ENCODE measurements at regions not wholly inside any gene's neighbourhood (a gene's known extent, or its start where the extent isn't known, plus 50 kb on each side); places are given as distances from the start of the nearest gene placed in this dataset.

GRCh38 chr7:123260428-123260960 is 60.7 kb upstream of the SLC13A1 start:
- H3K4me3 ChIP-seq (ENCODE audit: low read length) = no peak overlapping the region
- no peaks in the 10 kb centered on the region for H3K9me3 ChIP-seq (ENCODE audit: control insufficient read depth, low read length)
- no peaks in the 10 kb centered on the region for H3K27me3 ChIP-seq (ENCODE audit: control insufficient read depth, insufficient read depth, low read length, poor library complexity, severe bottlenecking)
- WGBS, 2 experiments (ENCODE audit: insufficient coverage in 1 of 2, insufficient read length in 1 of 2) = 83% methylated on average over 1 of the region's 1 CpG; no CpG with 5 or more reads in 1 of the 2 experiments
- H3K36me3 ChIP-seq (ENCODE audit: control insufficient read depth, insufficient read depth, low read length) = no peaks in the 10 kb centered on the region
- no peaks in the 10 kb centered on the region for H3K27me3 Mint-ChIP-seq (ENCODE audit: insufficient read depth)
- peaks cover 8% of the 10 kb centered on the region for H3K9me3 Mint-ChIP-seq
- H3K27ac ChIP-seq (ENCODE audit: low read depth, low read length) = no peak overlapping the region
- H3K36me3 Mint-ChIP-seq (ENCODE audit: low read depth) = no peaks in the 10 kb centered on the region
- DNase-seq = no peak
- no peak overlapping the region for H3K4me3 Mint-ChIP-seq
- H3K4me1 ChIP-seq (ENCODE audit: control insufficient read depth, insufficient read depth, low read length) = no peaks in the 10 kb centered on the region
- H3K9ac ChIP-seq (ENCODE audit: extremely low read depth, low read length, poor library complexity, severe bottlenecking) = no peak overlapping the region
- peaks cover 6% of the 10 kb centered on the region for H3K4me1 Mint-ChIP-seq
- H3K27ac Mint-ChIP-seq = peak overlapping the region; percentile 42
- TF ChIP-seq CTCF (conservative IDR thresholded peaks at IDR 0.05) = no peak

GRCh38 chr7:123259759-123260158 is 60.0 kb upstream of the SLC13A1 start:
- H3K4me3 Mint-ChIP-seq = no peak overlapping the region
- H3K27me3 ChIP-seq (ENCODE audit: control insufficient read depth, insufficient read depth, low read length, poor library complexity, severe bottlenecking) = no peaks in the 10 kb centered on the region
- H3K9ac ChIP-seq (ENCODE audit: extremely low read depth, low read length, poor library complexity, severe bottlenecking) = no peak overlapping the region
- no peak for TF ChIP-seq CTCF (conservative IDR thresholded peaks at IDR 0.05)
- no peaks in the 10 kb centered on the region for H3K4me1 ChIP-seq (ENCODE audit: control insufficient read depth, insufficient read depth, low read length)
- DNase-seq = no peak
- peak overlapping the region; percentile 42 for H3K27ac Mint-ChIP-seq
- no peaks in the 10 kb centered on the region for H3K36me3 Mint-ChIP-seq (ENCODE audit: low read depth)
- H3K4me1 Mint-ChIP-seq = peaks cover 10% of the 10 kb centered on the region
- no peak overlapping the region for H3K27ac ChIP-seq (ENCODE audit: low read depth, low read length)
- no peaks in the 10 kb centered on the region for H3K27me3 Mint-ChIP-seq (ENCODE audit: insufficient read depth)
- H3K4me3 ChIP-seq (ENCODE audit: low read length) = no peak overlapping the region
- WGBS, 2 experiments (ENCODE audit: insufficient coverage in 1 of 2, insufficient read length in 1 of 2) = 98 to 100% methylated on average over 1 to 2 of the region's 2 CpGs
- H3K9me3 ChIP-seq (ENCODE audit: control insufficient read depth, low read length) = no peaks in the 10 kb centered on the region
- peaks cover 2% of the 10 kb centered on the region for H3K9me3 Mint-ChIP-seq
- no peaks in the 10 kb centered on the region for H3K36me3 ChIP-seq (ENCODE audit: control insufficient read depth, insufficient read depth, low read length)

All from endodermal cell (in vitro differentiated cells).